WTC11 (cell line): ENCODE measurements at regions not wholly inside any gene's neighbourhood (a gene's known extent, or its start where the extent isn't known, plus 50 kb on each side); places are given as distances from the start of the nearest gene placed in this dataset.

Experiments
- CTCF ChIP-seq: fragments of 200-600 bp; IDR thresholded peaks from 2 replicates; pipeline ENCODE4 v1.8.0; 2022; ENCODE audit warnings: antibody characterized with exemption
- E2F5 ChIP-seq: sonication (generic); formaldehyde crosslinking; IDR thresholded peaks from 2 replicates; pipeline ENCODE4 v1.8.1; 2022; ENCODE audit warnings: mild to moderate bottlenecking, moderate library complexity, missing genetic modification reagents
- EMX1 ChIP-seq: fragments of 250-450 bp; sonication (Bioruptor Pico); IDR thresholded peaks from 2 replicates; pipeline ENCODE4 v1.8.0; 2021; ENCODE audit warnings: mild to moderate bottlenecking
- FOXJ3 ChIP-seq: sonication (generic); formaldehyde crosslinking; IDR thresholded peaks from 2 replicates; pipeline ENCODE4 v1.9.0; 2021; ENCODE audit warnings: missing genetic modification reagents, mild to moderate bottlenecking, borderline replicate concordance
- FOXP4 ChIP-seq: sonication (generic); formaldehyde crosslinking; IDR thresholded peaks from 2 replicates; pipeline ENCODE4 v1.8.0; 2022; ENCODE audit warnings: mild to moderate bottlenecking, missing genetic modification reagents
- HMGXB4 ChIP-seq: sonication (generic); formaldehyde crosslinking; IDR thresholded peaks from 2 replicates; pipeline ENCODE4 v1.8.1; 2023; ENCODE audit warnings: mild to moderate bottlenecking, moderate library complexity, missing genetic modification reagents
- JUN ChIP-seq: sonication (generic); formaldehyde crosslinking; IDR thresholded peaks from 2 replicates; pipeline ENCODE4 v1.8.0; 2023; ENCODE audit warnings: mild to moderate bottlenecking, missing genetic modification reagents
- SMAD3 ChIP-seq: sonication (generic); formaldehyde crosslinking; IDR thresholded peaks from 2 replicates; pipeline ENCODE4 v1.8.0; 2022; ENCODE audit warnings: missing genetic modification reagents, mild to moderate bottlenecking, borderline replicate concordance
- ZBTB21 ChIP-seq: sonication (generic); formaldehyde crosslinking; IDR thresholded peaks from 2 replicates; pipeline ENCODE4 v1.8.1; 2023; ENCODE audit warnings: mild to moderate bottlenecking, missing genetic modification reagents, borderline replicate concordance

- TF ChIP-seq SMAD3 (CRISPR knock-in tag) (no peak), CTCF (no peak), FOXP4 (CRISPR knock-in tag) (no peak), FOXJ3 (CRISPR knock-in tag) (no peak), ZBTB21 (CRISPR knock-in tag) (no peak), EMX1 (CRISPR knock-in tag) (no peak), E2F5 (CRISPR knock-in tag) (no peak), JUN (CRISPR knock-in tag) (no peak), HMGXB4 (no peak)
Observed at GRCh38 chr10:63042256-63042655, 90.9 kb upstream of the NRBF2 start.
